ENCODE measurements at regions not wholly inside any gene's neighbourhood (a gene's known extent, or its start where the extent isn't known, plus 50 kb on each side); places are given as distances from the start of the nearest gene placed in this dataset.

GRCh38 chr10:78584266-78584665 lies 484.5 kb upstream of the ZMIZ1 start:
- Histone ChIP-seq H3K4me3 (ENCODE audit: control insufficient read depth in 1 of 2, extremely low read depth in 1 of 2, low read length in 1 of 2) (no peak overlapping the region), H3K27me3 (replicated peaks in 1 of 2; ENCODE audit: control insufficient read depth in 2 of 2, extremely low read depth in 1 of 2, insufficient read depth in 2 of 2, low read length in 1 of 2) (peaks cover 0 to 3% of the 10 kb centered on the region in 2 experiments), H3K27ac (ENCODE audit: low read length) (no peak overlapping the region), H3K9me3 (no peaks in the 10 kb centered on the region), H3K4me1 (ENCODE audit: control insufficient read depth in 1 of 2, extremely low read depth in 1 of 2, insufficient read depth in 2 of 2, low read length in 2 of 2) (no peaks in the 10 kb centered on the region), H3K36me3 (ENCODE audit: control insufficient read depth in 2 of 2, extremely low read depth in 1 of 2, insufficient read depth in 1 of 2, low read length in 1 of 2) (no peaks in the 10 kb centered on the region)
- H3K4me3 Mint-ChIP-seq = no peak overlapping the region
- ATAC-seq (replicated peaks in 1 of 4) (no peak), DNase-seq (no peak)
- no peaks in the 10 kb centered on the region for H3K36me3 Mint-ChIP-seq
- ChIA-PET POLR2A (no interaction called here), CTCF (no interaction called here)
- 89% methylated on average over 4 of the region's 4 CpGs for WGBS (ENCODE audit: insufficient coverage)
- no peaks in the 10 kb centered on the region for H3K9me3 Mint-ChIP-seq
- no peaks in the 10 kb centered on the region for H3K4me1 Mint-ChIP-seq
- no peaks in the 10 kb centered on the region for H3K27me3 Mint-ChIP-seq
- H3K27ac Mint-ChIP-seq = no peak overlapping the region

GRCh38 chr10:78584681-78585080 lies 484.1 kb upstream of the ZMIZ1 start:
- no peak overlapping the region for H3K27ac ChIP-seq (ENCODE audit: low read length)
- DNase-seq (no peak), ATAC-seq (replicated peaks in 1 of 4) (no peak)
- H3K36me3 ChIP-seq (ENCODE audit: control insufficient read depth in 2 of 2, extremely low read depth in 1 of 2, insufficient read depth in 1 of 2, low read length in 1 of 2) = no peaks in the 10 kb centered on the region
- no peak overlapping the region for H3K4me3 Mint-ChIP-seq
- no peaks in the 10 kb centered on the region for H3K4me1 Mint-ChIP-seq
- ChIA-PET CTCF (no interaction called here), POLR2A (no interaction called here)
- H3K9me3 ChIP-seq = no peaks in the 10 kb centered on the region
- H3K4me1 ChIP-seq (ENCODE audit: control insufficient read depth in 1 of 2, extremely low read depth in 1 of 2, insufficient read depth in 2 of 2, low read length in 2 of 2) = no peaks in the 10 kb centered on the region
- no peak overlapping the region for H3K4me3 ChIP-seq (ENCODE audit: control insufficient read depth in 1 of 2, extremely low read depth in 1 of 2, low read length in 1 of 2)
- H3K27ac Mint-ChIP-seq = no peak overlapping the region
- no peaks in the 10 kb centered on the region for H3K36me3 Mint-ChIP-seq
- no peaks in the 10 kb centered on the region for H3K9me3 Mint-ChIP-seq
- H3K27me3 Mint-ChIP-seq = no peaks in the 10 kb centered on the region
- H3K27me3 ChIP-seq (replicated peaks in 1 of 2; ENCODE audit: control insufficient read depth in 2 of 2, extremely low read depth in 1 of 2, insufficient read depth in 2 of 2, low read length in 1 of 2) = peaks cover 0 to 3% of the 10 kb centered on the region in 2 experiments
- 29% methylated on average over 1 of the region's 7 CpGs for WGBS (ENCODE audit: insufficient coverage)

GRCh38 chr10:78585952-78586351 lies 482.8 kb upstream of the ZMIZ1 start:
- H3K36me3 Mint-ChIP-seq = no peaks in the 10 kb centered on the region
- Histone ChIP-seq H3K4me3 (ENCODE audit: control insufficient read depth in 1 of 2, extremely low read depth in 1 of 2, low read length in 1 of 2) (no peak overlapping the region), H3K36me3 (ENCODE audit: control insufficient read depth in 2 of 2, extremely low read depth in 1 of 2, insufficient read depth in 1 of 2, low read length in 1 of 2) (no peaks in the 10 kb centered on the region), H3K9me3 (no peaks in the 10 kb centered on the region), H3K4me1 (ENCODE audit: control insufficient read depth in 1 of 2, extremely low read depth in 1 of 2, insufficient read depth in 2 of 2, low read length in 2 of 2) (no peaks in the 10 kb centered on the region), H3K27ac (ENCODE audit: low read length) (no peak overlapping the region), H3K27me3 (replicated peaks in 1 of 2; ENCODE audit: control insufficient read depth in 2 of 2, extremely low read depth in 1 of 2, insufficient read depth in 2 of 2, low read length in 1 of 2) (peaks cover 0 to 3% of the 10 kb centered on the region in 2 experiments)
- DNase-seq (no peak), ATAC-seq (replicated peaks in 1 of 4) (no peak)
- no peak overlapping the region for H3K4me3 Mint-ChIP-seq
- no peaks in the 10 kb centered on the region for H3K4me1 Mint-ChIP-seq
- H3K27me3 Mint-ChIP-seq = no peaks in the 10 kb centered on the region
- no peaks in the 10 kb centered on the region for H3K9me3 Mint-ChIP-seq
- no peak overlapping the region for H3K27ac Mint-ChIP-seq
- ChIA-PET POLR2A (no interaction called here), CTCF (no interaction called here)
- no CpG with 5 or more reads among the region's 4 CpGs for WGBS (ENCODE audit: insufficient coverage)

GRCh38 chr10:78588194-78588811 lies 480.5 kb upstream of the ZMIZ1 start:
- Histone ChIP-seq H3K27ac (ENCODE audit: low read length) (no peak overlapping the region), H3K4me1 (ENCODE audit: control insufficient read depth in 1 of 2, extremely low read depth in 1 of 2, insufficient read depth in 2 of 2, low read length in 2 of 2) (no peaks in the 10 kb centered on the region), H3K9me3 (no peaks in the 10 kb centered on the region), H3K4me3 (ENCODE audit: control insufficient read depth in 1 of 2, extremely low read depth in 1 of 2, low read length in 1 of 2) (no peak overlapping the region), H3K36me3 (ENCODE audit: control insufficient read depth in 2 of 2, extremely low read depth in 1 of 2, insufficient read depth in 1 of 2, low read length in 1 of 2) (no peaks in the 10 kb centered on the region), H3K27me3 (replicated peaks in 1 of 2; ENCODE audit: control insufficient read depth in 2 of 2, extremely low read depth in 1 of 2, insufficient read depth in 2 of 2, low read length in 1 of 2) (peaks cover 0 to 3% of the 10 kb centered on the region in 2 experiments)
- 70% methylated on average over 7 of the region's 9 CpGs for WGBS (ENCODE audit: insufficient coverage)
- DNase-seq = no peak
- Mint-ChIP-seq H3K4me3 (no peak overlapping the region), H3K4me1 (no peaks in the 10 kb centered on the region), H3K9me3 (no peaks in the 10 kb centered on the region), H3K27me3 (no peaks in the 10 kb centered on the region), H3K36me3 (no peaks in the 10 kb centered on the region), H3K27ac (no peak overlapping the region)
- ChIA-PET CTCF (no interaction called here), POLR2A (no interaction called here)
- ATAC-seq (replicated peaks in 1 of 4) = no peak

- ChIA-PET CTCF (no interaction called here), POLR2A (no interaction called here)
- no peak overlapping the region for H3K27ac ChIP-seq (ENCODE audit: low read length)
- Mint-ChIP-seq H3K36me3 (no peaks in the 10 kb centered on the region), H3K27me3 (no peaks in the 10 kb centered on the region), H3K4me3 (no peak overlapping the region), H3K4me1 (no peaks in the 10 kb centered on the region), H3K27ac (no peak overlapping the region), H3K9me3 (no peaks in the 10 kb centered on the region)
- DNase-seq (no peak), ATAC-seq (replicated peaks in 1 of 4) (no peak)
- H3K27me3 ChIP-seq (replicated peaks in 1 of 2; ENCODE audit: control insufficient read depth in 2 of 2, extremely low read depth in 1 of 2, insufficient read depth in 2 of 2, low read length in 1 of 2) = peaks cover 0 to 3% of the 10 kb centered on the region in 2 experiments
- no peaks in the 10 kb centered on the region for H3K4me1 ChIP-seq (ENCODE audit: control insufficient read depth in 1 of 2, extremely low read depth in 1 of 2, insufficient read depth in 2 of 2, low read length in 2 of 2)
- no peaks in the 10 kb centered on the region for H3K9me3 ChIP-seq
- 71% methylated on average over 1 of the region's 3 CpGs for WGBS (ENCODE audit: insufficient coverage)
- H3K36me3 ChIP-seq (ENCODE audit: control insufficient read depth in 2 of 2, extremely low read depth in 1 of 2, insufficient read depth in 1 of 2, low read length in 1 of 2) = no peaks in the 10 kb centered on the region
- no peak overlapping the region for H3K4me3 ChIP-seq (ENCODE audit: control insufficient read depth in 1 of 2, extremely low read depth in 1 of 2, low read length in 1 of 2)
Observed at GRCh38 chr10:78589687-78590086, 479.1 kb upstream of the ZMIZ1 start.

- H3K9me3 ChIP-seq = no peaks in the 10 kb centered on the region
- DNase-seq (no peak), ATAC-seq (replicated peaks in 1 of 4) (no peak)
- H3K27ac ChIP-seq (ENCODE audit: low read length) = no peak overlapping the region
- WGBS (ENCODE audit: insufficient coverage) = no CpG with 5 or more reads among the region's 2 CpGs
- no peaks in the 10 kb centered on the region for H3K36me3 Mint-ChIP-seq
- no peak overlapping the region for H3K27ac Mint-ChIP-seq
- H3K4me3 ChIP-seq (ENCODE audit: control insufficient read depth in 1 of 2, extremely low read depth in 1 of 2, low read length in 1 of 2) = no peak overlapping the region
- H3K27me3 Mint-ChIP-seq = peaks cover 0 to 2% of the 10 kb centered on the region in 2 donors
- ChIA-PET CTCF (no interaction called here), POLR2A (no interaction called here)
- H3K27me3 ChIP-seq (replicated peaks in 1 of 2; ENCODE audit: control insufficient read depth in 2 of 2, extremely low read depth in 1 of 2, insufficient read depth in 2 of 2, low read length in 1 of 2) = peaks cover 0 to 7% of the 10 kb centered on the region in 2 experiments
- H3K4me1 ChIP-seq (ENCODE audit: control insufficient read depth in 1 of 2, extremely low read depth in 1 of 2, insufficient read depth in 2 of 2, low read length in 2 of 2) = no peaks in the 10 kb centered on the region
- H3K36me3 ChIP-seq (ENCODE audit: control insufficient read depth in 2 of 2, extremely low read depth in 1 of 2, insufficient read depth in 1 of 2, low read length in 1 of 2) = no peaks in the 10 kb centered on the region
- H3K4me3 Mint-ChIP-seq = no peak overlapping the region
- H3K9me3 Mint-ChIP-seq = no peaks in the 10 kb centered on the region
- H3K4me1 Mint-ChIP-seq = no peaks in the 10 kb centered on the region
Observed at GRCh38 chr10:78591066-78591465, 477.7 kb upstream of the ZMIZ1 start.

Data from T-cell (primary cell).